GM12874 (cell line): ENCODE measurements at regions not wholly inside any gene's neighbourhood (a gene's known extent, or its start where the extent isn't known, plus 50 kb on each side); places are given as distances from the start of the nearest gene placed in this dataset.

Experiments
- TF ChIP-seq, protein P1 (sequence below): IDR thresholded peaks from 2 replicates; pipeline ENCODE4 v1.5.1; 2011; ENCODE audit warnings: low read depth, mild to moderate bottlenecking, control low read depth, low read length, moderate library complexity; ENCODE audit not compliant: insufficient read depth

DNA sequence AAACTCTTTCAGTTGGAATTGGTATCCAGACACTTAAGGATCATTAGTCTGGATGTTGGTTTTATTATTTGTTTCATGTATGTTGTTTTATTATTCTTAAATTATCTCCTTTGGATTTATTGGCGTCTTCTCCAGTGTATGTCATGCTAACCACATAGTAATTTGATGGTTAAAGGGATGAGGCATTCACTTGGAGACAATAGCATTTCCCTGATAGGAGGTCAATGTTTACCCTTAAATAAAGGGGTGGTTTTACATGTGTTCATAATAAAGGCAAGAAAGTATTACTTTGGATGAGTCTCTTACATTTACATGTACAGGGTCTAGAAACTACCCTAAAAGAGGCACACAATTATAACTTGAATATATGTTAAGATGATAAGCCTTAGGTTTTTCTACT is 51.2 kb upstream of the RNF144B start:
- TF ChIP-seq, protein P1, sequence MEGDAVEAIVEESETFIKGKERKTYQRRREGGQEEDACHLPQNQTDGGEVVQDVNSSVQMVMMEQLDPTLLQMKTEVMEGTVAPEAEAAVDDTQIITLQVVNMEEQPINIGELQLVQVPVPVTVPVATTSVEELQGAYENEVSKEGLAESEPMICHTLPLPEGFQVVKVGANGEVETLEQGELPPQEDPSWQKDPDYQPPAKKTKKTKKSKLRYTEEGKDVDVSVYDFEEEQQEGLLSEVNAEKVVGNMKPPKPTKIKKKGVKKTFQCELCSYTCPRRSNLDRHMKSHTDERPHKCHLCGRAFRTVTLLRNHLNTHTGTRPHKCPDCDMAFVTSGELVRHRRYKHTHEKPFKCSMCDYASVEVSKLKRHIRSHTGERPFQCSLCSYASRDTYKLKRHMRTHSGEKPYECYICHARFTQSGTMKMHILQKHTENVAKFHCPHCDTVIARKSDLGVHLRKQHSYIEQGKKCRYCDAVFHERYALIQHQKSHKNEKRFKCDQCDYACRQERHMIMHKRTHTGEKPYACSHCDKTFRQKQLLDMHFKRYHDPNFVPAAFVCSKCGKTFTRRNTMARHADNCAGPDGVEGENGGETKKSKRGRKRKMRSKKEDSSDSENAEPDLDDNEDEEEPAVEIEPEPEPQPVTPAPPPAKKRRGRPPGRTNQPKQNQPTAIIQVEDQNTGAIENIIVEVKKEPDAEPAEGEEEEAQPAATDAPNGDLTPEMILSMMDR, result no peak

DNA sequence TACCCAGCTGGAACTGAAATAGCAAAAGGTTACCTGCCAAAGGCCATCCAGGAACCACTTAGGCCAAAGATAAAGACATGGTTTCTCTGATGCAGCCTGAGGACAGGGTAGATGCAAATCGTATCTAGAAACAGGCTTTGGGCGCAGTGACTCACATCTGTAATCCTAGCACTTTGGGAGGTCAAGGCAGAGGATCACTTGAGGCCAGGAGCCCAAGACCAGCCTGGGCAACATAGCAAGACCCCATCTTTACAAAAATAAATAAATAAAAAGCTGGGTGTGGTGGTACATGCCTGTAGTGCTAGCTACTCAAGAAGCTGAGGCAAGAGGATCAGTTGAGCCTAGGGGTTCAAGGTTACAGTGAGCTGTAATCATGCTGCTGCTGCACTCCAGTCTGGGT is 52.9 kb upstream of the RNF144B start:
- TF ChIP-seq, protein P1, result no peak

- TF ChIP-seq, protein P1, result no peak
Observed at GRCh38 chr6:18330548-18331081, 56.5 kb upstream of the RNF144B start.

DNA sequence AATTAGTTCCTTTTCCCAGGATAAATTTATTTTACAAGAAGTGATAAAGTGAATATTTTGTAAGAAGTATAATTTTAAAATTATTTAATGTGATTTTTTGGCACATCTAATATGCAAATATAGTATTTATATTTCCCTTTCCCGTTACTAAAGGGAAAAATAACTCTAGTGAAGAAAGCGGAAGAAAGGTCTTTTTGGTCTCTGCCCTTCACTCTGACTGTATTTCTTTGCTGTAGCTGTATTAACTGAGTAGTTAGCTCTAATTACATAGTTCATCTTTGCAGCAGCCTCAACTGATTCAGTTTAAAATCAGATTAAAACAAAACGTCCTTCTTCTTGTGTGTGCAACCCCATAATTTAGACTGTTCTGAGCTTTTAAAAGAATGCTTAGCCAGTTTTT is 57.4 kb upstream of the RNF144B start:
- TF ChIP-seq, protein P1, result no peak

DNA sequence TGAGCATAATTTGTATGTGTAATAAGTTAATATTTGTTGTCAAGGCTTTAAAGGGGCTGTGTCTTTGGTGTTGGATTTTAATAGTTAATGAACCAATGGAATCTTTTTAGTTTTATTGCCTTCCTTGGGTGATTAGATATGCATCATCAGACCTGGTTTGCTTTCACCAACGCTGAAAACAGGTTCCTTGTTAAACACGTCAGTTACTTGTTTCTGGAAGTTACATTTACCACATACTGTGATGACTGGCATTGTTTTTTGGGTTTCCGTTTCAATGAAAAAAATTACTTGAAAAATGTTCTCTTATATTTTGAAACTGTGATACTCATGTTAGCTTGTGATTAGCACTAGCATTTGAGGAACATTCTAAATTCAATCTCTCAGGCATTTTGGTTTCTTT is 58.6 kb upstream of the RNF144B start:
- TF ChIP-seq, protein P1, result no peak

DNA sequence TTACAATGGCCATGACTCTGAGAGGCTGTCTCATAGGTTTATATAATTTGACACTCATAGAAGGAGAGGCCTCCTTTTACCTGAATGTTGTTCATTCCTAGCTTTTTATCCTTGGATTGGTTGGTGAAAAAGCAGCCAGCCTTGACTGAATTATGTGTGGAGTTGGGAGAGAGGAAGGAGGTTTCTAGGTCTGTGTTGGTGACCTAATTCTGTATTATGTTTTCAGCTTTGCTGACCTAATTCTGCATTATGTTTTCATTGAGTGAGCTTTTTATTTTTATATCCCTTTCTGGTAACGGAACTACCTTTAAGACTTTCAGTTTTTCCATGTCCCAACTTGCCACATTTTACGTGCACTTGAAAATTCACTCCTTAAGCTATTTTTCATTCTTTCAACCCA is 59.1 kb upstream of the RNF144B start:
- TF ChIP-seq, protein P1, result no peak

DNA sequence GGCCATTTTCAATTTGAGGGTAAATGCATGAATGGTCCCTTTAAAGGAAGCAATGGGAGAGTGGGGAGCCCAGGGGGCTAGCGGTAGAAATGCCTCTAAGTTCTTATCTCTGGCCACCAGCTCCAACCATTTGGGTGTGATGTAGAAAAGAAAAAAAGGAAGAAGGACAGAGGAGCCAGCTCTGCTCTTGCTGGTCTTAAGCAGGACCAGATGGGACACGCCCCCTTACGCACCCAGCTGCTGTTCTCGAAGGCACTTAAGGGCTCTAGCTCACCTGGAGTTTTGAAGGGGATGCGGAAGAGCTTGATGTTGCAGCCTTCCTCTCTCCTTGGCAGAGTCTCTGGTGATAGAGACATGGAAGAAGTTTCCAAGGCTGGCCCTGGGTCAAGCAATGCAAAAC is 59.5 kb upstream of the RNF144B start:
- TF ChIP-seq, protein P1, result no peak
